ENCODE measurements at regions not wholly inside any gene's neighbourhood (a gene's known extent, or its start where the extent isn't known, plus 50 kb on each side); places are given as distances from the start of the nearest gene placed in this dataset.

GRCh38 chr9:134217431-134218210 lies 53.3 kb upstream of the RNU6ATAC start:
- no peaks in the 10 kb centered on the region for H3K4me1 Mint-ChIP-seq (ENCODE audit: low read depth)
- CTCF ChIA-PET: no interaction called here
- Histone ChIP-seq H3K27ac (ENCODE audit: low read depth in 1 of 2, low read length in 2 of 2) (no peak overlapping the region), H3K4me3 (ENCODE audit: low read length) (no peak overlapping the region), H3K27me3 (ENCODE audit: control insufficient read depth in 1 of 2, insufficient read depth in 2 of 2, low read length in 2 of 2) (no peaks in the 10 kb centered on the region), H3K4me1 (ENCODE audit: insufficient read depth, low read length) (no peaks in the 10 kb centered on the region), H3K9me3 (ENCODE audit: control insufficient read depth in 1 of 2, insufficient read depth in 1 of 2, low read length in 2 of 2) (peaks cover 6 to 12% of the 10 kb centered on the region in 2 experiments), H3K36me3 (ENCODE audit: insufficient read depth, low read length) (no peaks in the 10 kb centered on the region)
- no peak for ATAC-seq (ENCODE audit: poor library complexity)
- H3K27me3 Mint-ChIP-seq: no peaks in the 10 kb centered on the region
- peak in 3 of 14 experiments; percentile 13 to 23 (median 22) for DNase-seq
- H3K36me3 Mint-ChIP-seq (ENCODE audit: low read depth): no peaks in the 10 kb centered on the region
- TF ChIP-seq CTCF (IDR thresholded peaks at IDR 0.05): no peak
- H3K27ac Mint-ChIP-seq: no peak overlapping the region
- H3K4me3 Mint-ChIP-seq: no peak overlapping the region
- POLR2A ChIA-PET: interaction anchor here (0.6 kb wide), 1 partner anchor 24 kb away, joined by 3 read pairs; no protein-coding TSS in a partner anchor
- no peaks in the 10 kb centered on the region for H3K9me3 Mint-ChIP-seq
- intact Hi-C loops (cut with DNase I, micrococcal nuclease): loop anchor here in 1 of 2 experiments (2.0 kb wide), 1 partner anchor 47 kb away; no protein-coding TSS in a partner anchor

- Histone ChIP-seq H3K4me3 (ENCODE audit: low read length) (no peak overlapping the region), H3K27me3 (ENCODE audit: control insufficient read depth in 1 of 2, insufficient read depth in 2 of 2, low read length in 2 of 2) (no peaks in the 10 kb centered on the region), H3K4me1 (ENCODE audit: insufficient read depth, low read length) (no peaks in the 10 kb centered on the region), H3K27ac (ENCODE audit: low read depth in 1 of 2, low read length in 2 of 2) (no peak overlapping the region), H3K36me3 (ENCODE audit: insufficient read depth, low read length) (no peaks in the 10 kb centered on the region), H3K9me3 (ENCODE audit: control insufficient read depth in 1 of 2, insufficient read depth in 1 of 2, low read length in 2 of 2) (peaks cover under 1 to 6% of the 10 kb centered on the region in 2 experiments)
- Mint-ChIP-seq H3K27me3 (no peaks in the 10 kb centered on the region), H3K27ac (no peak overlapping the region), H3K4me1 (ENCODE audit: low read depth) (no peaks in the 10 kb centered on the region), H3K4me3 (no peak overlapping the region), H3K36me3 (ENCODE audit: low read depth) (no peaks in the 10 kb centered on the region), H3K9me3 (no peaks in the 10 kb centered on the region)
- no peak for ATAC-seq (ENCODE audit: poor library complexity)
- TF ChIP-seq CTCF (IDR thresholded peaks at IDR 0.05): no peak
- ChIA-PET POLR2A (interaction anchor here (0.6 kb wide), 1 partner anchor 24 kb away, joined by 3 read pairs; no protein-coding TSS in a partner anchor), CTCF (no interaction called here)
- no peak for DNase-seq
- intact Hi-C loops (cut with DNase I, micrococcal nuclease): no loop called here
Measured at GRCh38 chr9:134218230-134218629, 53.9 kb upstream of the RNU6ATAC start.

- no peaks in the 10 kb centered on the region for H3K9me3 ChIP-seq (ENCODE audit: control insufficient read depth in 1 of 2, insufficient read depth in 1 of 2, low read length in 2 of 2)
- H3K36me3 ChIP-seq (ENCODE audit: insufficient read depth, low read length): no peaks in the 10 kb centered on the region
- ChIA-PET POLR2A (no interaction called here), CTCF (no interaction called here)
- ATAC-seq (ENCODE audit: poor library complexity) (no peak), DNase-seq (no peak)
- Mint-ChIP-seq H3K36me3 (ENCODE audit: low read depth) (no peaks in the 10 kb centered on the region), H3K27me3 (no peaks in the 10 kb centered on the region), H3K4me3 (no peak overlapping the region), H3K4me1 (ENCODE audit: low read depth) (no peaks in the 10 kb centered on the region), H3K9me3 (no peaks in the 10 kb centered on the region), H3K27ac (no peak overlapping the region)
- no peaks in the 10 kb centered on the region for H3K27me3 ChIP-seq (ENCODE audit: control insufficient read depth in 1 of 2, insufficient read depth in 2 of 2, low read length in 2 of 2)
- intact Hi-C loops (cut with DNase I, micrococcal nuclease): no loop called here
- H3K4me1 ChIP-seq (ENCODE audit: insufficient read depth, low read length): no peaks in the 10 kb centered on the region
- TF ChIP-seq CTCF (IDR thresholded peaks at IDR 0.05): no peak
- no peak overlapping the region for H3K27ac ChIP-seq (ENCODE audit: low read depth in 1 of 2, low read length in 2 of 2)
- no peak overlapping the region for H3K4me3 ChIP-seq (ENCODE audit: low read length)
Measured at GRCh38 chr9:134219646-134220060, 55.3 kb upstream of the RNU6ATAC start.

Data from CD4-positive, alpha-beta T cell (primary cell).